ENCODE measurements at regions not wholly inside any gene's neighbourhood (a gene's known extent, or its start where the extent isn't known, plus 50 kb on each side); places are given as distances from the start of the nearest gene placed in this dataset.

GRCh38 chr2:76612764-76613163, 902.0 kb upstream of the GCFC2 start:
- ChIA-PET POLR2A (no interaction called here), CTCF (no interaction called here), RAD21 (ENCODE audit: low non-redundant PET in 1 of 2, low total read pairs in 2 of 2, uncharacterized antibody in 2 of 2, unreplicated experiment in 2 of 2) (no interaction called here)
- no peaks in the 10 kb centered on the region for H4K20me1 ChIP-seq (ENCODE audit: insufficient read depth)
- intact Hi-C loops (cut with micrococcal nuclease) = no loop called here
- no peaks in the 10 kb centered on the region for H3K36me3 ChIP-seq (ENCODE audit: control insufficient read depth in 1 of 2, insufficient read depth in 2 of 2, low read length in 2 of 2)
- no peak overlapping the region for H3K9ac ChIP-seq (ENCODE audit: low read length)
- no TSS peak for BruUV-seq (replicated peaks)
- no peak overlapping the region for H3K27ac ChIP-seq (ENCODE audit: low read depth, low read length)
- H3K27me3 ChIP-seq (ENCODE audit: insufficient read depth, low read length) = no peaks in the 10 kb centered on the region
- no peaks in the 10 kb centered on the region for H3K9me2 ChIP-seq (ENCODE audit: insufficient read depth)
- H3K4me3 ChIP-seq (replicated peaks in 1 of 2; ENCODE audit: low read depth in 1 of 2, low read length in 2 of 2) = no peak overlapping the region
- no peak for ATAC-seq
- H2AFZ ChIP-seq (ENCODE audit: low read depth, low read length, poor library complexity, severe bottlenecking) = no peak overlapping the region
- no peak overlapping the region for H3K4me2 ChIP-seq (ENCODE audit: low read length)
- DNase-seq (ENCODE audit: low read depth, low spot score) = no peak
- TF ChIP-seq FOSL1 (IDR thresholded peaks at IDR 0.05; ENCODE audit: low read depth) = no peak
- no peak for TF ChIP-seq ELF1 (IDR thresholded peaks at IDR 0.05; ENCODE audit: borderline replicate concordance, low read depth)
- TF ChIP-seq REST (IDR thresholded peaks at IDR 0.05; ENCODE audit: low read depth) = no peak
- no peak for TF ChIP-seq JUND (IDR thresholded peaks at IDR 0.05)
- TF ChIP-seq TCF7L2 (IDR thresholded peaks at IDR 0.05; ENCODE audit: borderline replicate concordance, extremely low read depth, insufficient read depth, insufficient read length) = no peak
- TF ChIP-seq YY1 (IDR thresholded peaks at IDR 0.05; ENCODE audit: extremely low read depth, insufficient replicate concordance, low read depth, low read length) = no peak
- TF ChIP-seq RAD21 (IDR thresholded peaks at IDR 0.05; ENCODE audit: low read depth) = no peak
- no peak for TF ChIP-seq EGR1 (IDR thresholded peaks at IDR 0.05; ENCODE audit: low read depth)
- TF ChIP-seq EZH2 (IDR thresholded peaks at IDR 0.05) = no peak
- no peak for TF ChIP-seq MAX (IDR thresholded peaks at IDR 0.05)
- no peak for TF ChIP-seq ZFX (IDR thresholded peaks at IDR 0.05)
- no peak for TF ChIP-seq POLR2A (IDR thresholded peaks at IDR 0.05; ENCODE audit: borderline replicate concordance, extremely low read depth, insufficient read depth, insufficient read length)
- TF ChIP-seq CTCF (IDR thresholded peaks at IDR 0.05 in 2 of 3, conservative IDR thresholded peaks at IDR 0.05 in 1 of 3; ENCODE audit: borderline replicate concordance in 1 of 3, insufficient read depth in 1 of 3, low read depth in 2 of 3, low read length in 2 of 3) = no peak
- TF ChIP-seq CBX3 (IDR thresholded peaks at IDR 0.05; ENCODE audit: low read depth) = no peak
- TF ChIP-seq ZBTB33 (IDR thresholded peaks at IDR 0.05; ENCODE audit: extremely low read depth, insufficient replicate concordance, low read length) = no peak
- TF ChIP-seq ZNF274 (IDR thresholded peaks at IDR 0.05; ENCODE audit: low read depth, low read length) = no peak
- TF ChIP-seq CEBPB (IDR thresholded peaks at IDR 0.05; ENCODE audit: low read depth) = no peak
- no peak for TF ChIP-seq SP1 (IDR thresholded peaks at IDR 0.05; ENCODE audit: low read depth)
- TF ChIP-seq ATF3 (IDR thresholded peaks at IDR 0.05) = no peak
- no peaks in the 10 kb centered on the region for H3K4me1 ChIP-seq (ENCODE audit: control insufficient read depth in 1 of 2, insufficient read depth in 2 of 2, low read length in 2 of 2)
- H3K9me3 ChIP-seq (ENCODE audit: control insufficient read depth in 1 of 2, insufficient read depth in 1 of 2, low read depth in 1 of 2, low read length in 2 of 2) = peaks cover 5 to 18% of the 10 kb centered on the region in 2 experiments; a peak in 2 of 4 replicates
- H3K79me2 ChIP-seq (ENCODE audit: insufficient read depth, low read length) = no peaks in the 10 kb centered on the region
